ENCODE measurements at regions not wholly inside any gene's neighbourhood (a gene's known extent, or its start where the extent isn't known, plus 50 kb on each side); places are given as distances from the start of the nearest gene placed in this dataset.
"Not testable (repeated sequence)": the region's sequence is repeated elsewhere in the genome, so short reads cannot be mapped to it uniquely, and the experiment has no call there.

DNA sequence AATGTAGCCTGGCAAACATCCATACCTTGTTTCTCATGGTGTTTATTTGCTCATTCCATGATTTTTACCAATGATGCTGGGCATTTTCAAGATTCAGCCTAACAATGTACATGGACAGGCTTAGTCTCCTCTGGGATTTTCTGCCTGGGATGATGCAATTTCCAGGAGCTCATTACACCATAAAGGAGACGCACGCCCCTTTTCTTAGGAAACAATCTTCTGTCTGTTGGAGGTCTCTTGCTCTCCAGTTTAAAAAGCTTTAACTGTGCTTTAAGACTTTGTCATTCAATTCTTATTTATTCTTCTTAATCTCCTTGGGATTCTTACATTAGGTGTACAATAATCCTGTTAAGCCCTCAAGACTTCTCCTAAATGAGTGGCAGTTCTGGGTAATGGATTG, 150.3 kb upstream of the NRP1 start:
- Histone ChIP-seq H3K4me1 (ENCODE audit: control insufficient read depth, insufficient read depth, low read length) (peaks cover 28% of the 10 kb centered on the region), H3K4me3 (ENCODE audit: insufficient read depth, low read depth, low read length) (no peak overlapping the region), H3K27me3 (ENCODE audit: control insufficient read depth, insufficient read depth, low read length, poor library complexity, severe bottlenecking) (no peaks in the 10 kb centered on the region), H3K36me3 (ENCODE audit: control insufficient read depth, insufficient read depth, low read length) (no peaks in the 10 kb centered on the region), H3K9me3 (ENCODE audit: control insufficient read depth, low read length) (no peaks in the 10 kb centered on the region), H3K27ac (ENCODE audit: insufficient read depth, low read depth, low read length, poor library complexity, severe bottlenecking) (peak overlapping the region; percentile 37)
- WGBS, 2 experiments = 33 to 55% methylated on average over 2 of the region's 2 CpGs

DNA sequence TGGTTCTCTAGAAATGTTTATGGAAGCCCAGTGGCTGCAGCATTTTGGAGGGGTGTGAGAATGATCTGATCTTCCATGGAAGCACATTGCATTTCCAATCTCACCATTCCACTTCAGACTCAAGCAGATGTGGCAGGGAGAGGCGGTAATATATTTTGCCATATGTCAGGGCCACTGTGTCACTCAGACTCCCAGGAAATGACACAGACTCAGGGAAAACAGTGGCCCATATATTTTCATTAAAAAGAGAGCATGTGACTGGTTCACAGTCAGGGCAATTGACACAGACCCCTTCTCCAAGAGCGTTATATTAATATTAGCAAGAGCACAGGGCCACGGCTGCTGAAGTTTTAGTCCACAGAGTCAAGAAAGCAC, 149.3 kb upstream of the NRP1 start:
- 89 to 95% methylated on average over 3 of the region's 3 CpGs for WGBS, 2 experiments
- Histone ChIP-seq H3K4me3 (ENCODE audit: insufficient read depth, low read depth, low read length) (no peak overlapping the region), H3K36me3 (ENCODE audit: control insufficient read depth, insufficient read depth, low read length) (no peaks in the 10 kb centered on the region), H3K27ac (ENCODE audit: insufficient read depth, low read depth, low read length, poor library complexity, severe bottlenecking) (peak overlapping the region; percentile 0), H3K27me3 (ENCODE audit: control insufficient read depth, insufficient read depth, low read length, poor library complexity, severe bottlenecking) (no peaks in the 10 kb centered on the region), H3K9me3 (ENCODE audit: control insufficient read depth, low read length) (no peaks in the 10 kb centered on the region), H3K4me1 (ENCODE audit: control insufficient read depth, insufficient read depth, low read length) (peaks cover 28% of the 10 kb centered on the region)

DNA sequence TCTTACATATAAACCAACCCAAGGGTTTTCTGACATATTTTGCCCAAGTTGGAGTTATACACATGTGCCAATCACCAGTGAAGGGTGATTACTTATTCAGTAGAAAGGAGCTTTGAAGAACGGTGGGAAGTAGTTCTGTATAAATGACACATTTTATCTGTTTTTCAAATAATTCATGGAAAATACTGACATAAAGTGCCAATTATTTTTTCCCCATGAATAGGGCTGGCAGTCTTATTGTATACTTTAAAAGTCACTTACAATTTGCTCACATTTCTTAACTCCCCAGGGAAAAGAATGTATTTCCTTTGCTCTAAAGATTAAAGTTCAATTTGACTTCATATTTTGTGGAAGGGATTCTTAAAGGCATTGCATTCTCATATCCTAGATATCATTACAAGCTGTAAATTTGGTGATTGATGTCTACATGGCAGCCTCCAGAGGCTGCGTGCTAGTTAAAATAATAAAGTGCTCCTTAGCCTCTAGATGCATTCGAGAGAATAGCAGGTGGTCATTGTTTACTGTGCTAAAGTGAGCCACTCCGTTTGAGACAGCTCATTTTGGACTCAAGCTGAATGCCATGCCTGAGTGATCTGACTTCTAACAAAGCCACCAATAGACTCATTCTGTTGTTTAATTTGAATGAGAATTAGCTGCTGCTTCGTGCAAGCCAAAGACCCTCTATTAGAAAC, 148.8 kb upstream of the NRP1 start:
- Histone ChIP-seq H3K9me3 (ENCODE audit: control insufficient read depth, low read length) (no peaks in the 10 kb centered on the region), H3K4me1 (ENCODE audit: control insufficient read depth, insufficient read depth, low read length) (peaks cover 28% of the 10 kb centered on the region), H3K36me3 (ENCODE audit: control insufficient read depth, insufficient read depth, low read length) (no peaks in the 10 kb centered on the region), H3K4me3 (ENCODE audit: insufficient read depth, low read depth, low read length) (no peak overlapping the region), H3K27ac (ENCODE audit: insufficient read depth, low read depth, low read length, poor library complexity, severe bottlenecking) (peak overlapping the region; percentile 0), H3K27me3 (ENCODE audit: control insufficient read depth, insufficient read depth, low read length, poor library complexity, severe bottlenecking) (no peaks in the 10 kb centered on the region)
- 3 to 16% methylated on average over 4 to 5 of the region's 5 CpGs for WGBS, 2 experiments

DNA sequence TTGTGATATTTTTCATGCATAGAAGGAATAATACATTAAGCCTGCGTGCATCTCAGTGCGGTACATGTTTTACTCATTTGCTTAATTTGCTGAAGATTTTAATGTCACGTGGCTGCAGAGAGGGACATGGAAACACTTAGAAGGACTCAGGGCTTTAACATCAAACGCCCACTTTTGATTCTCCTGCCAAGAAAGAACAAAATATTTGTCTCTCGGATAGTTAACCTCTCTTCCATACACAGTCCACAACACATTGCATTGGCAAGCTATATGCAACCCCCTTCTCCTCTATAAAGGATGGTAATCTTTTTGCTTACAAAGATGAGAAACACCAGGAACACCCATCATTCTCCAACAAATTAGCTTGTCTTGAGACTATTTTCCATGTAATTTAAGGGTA, 148.0 kb upstream of the NRP1 start:
- Histone ChIP-seq H3K9me3 (ENCODE audit: control insufficient read depth, low read length) (no peaks in the 10 kb centered on the region), H3K27ac (ENCODE audit: insufficient read depth, low read depth, low read length, poor library complexity, severe bottlenecking) (no peak overlapping the region), H3K4me3 (ENCODE audit: insufficient read depth, low read depth, low read length) (no peak overlapping the region), H3K4me1 (ENCODE audit: control insufficient read depth, insufficient read depth, low read length) (peaks cover 28% of the 10 kb centered on the region), H3K27me3 (ENCODE audit: control insufficient read depth, insufficient read depth, low read length, poor library complexity, severe bottlenecking) (no peaks in the 10 kb centered on the region), H3K36me3 (ENCODE audit: control insufficient read depth, insufficient read depth, low read length) (no peaks in the 10 kb centered on the region)
- 91 to 96% methylated on average over 5 of the region's 5 CpGs for WGBS, 2 experiments

DNA sequence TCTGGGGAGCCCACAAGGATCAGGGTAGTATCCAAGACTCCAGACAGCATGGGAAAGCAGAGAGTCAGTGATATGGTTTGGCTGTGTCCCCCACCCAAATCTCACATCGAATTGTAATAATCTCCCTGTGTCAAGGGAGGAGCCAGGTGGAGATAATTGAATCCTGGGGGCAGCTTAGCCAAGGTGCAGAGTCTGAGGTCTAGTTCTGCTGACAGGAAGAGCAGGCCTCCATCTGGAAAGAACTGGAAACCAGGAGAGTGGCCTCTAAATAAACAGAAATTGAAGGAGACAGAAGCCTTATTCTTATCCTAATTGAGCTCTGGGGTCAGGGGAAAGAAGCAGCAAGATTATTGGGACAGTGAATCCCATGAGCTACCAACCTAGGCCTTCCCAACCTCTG, 146.7 kb upstream of the NRP1 start:
- no peak overlapping the region for H3K4me3 ChIP-seq (ENCODE audit: insufficient read depth, low read depth, low read length)
- H3K27ac ChIP-seq (ENCODE audit: insufficient read depth, low read depth, low read length, poor library complexity, severe bottlenecking) = no peak overlapping the region
- peaks cover 28% of the 10 kb centered on the region for H3K4me1 ChIP-seq (ENCODE audit: control insufficient read depth, insufficient read depth, low read length)
- no peaks in the 10 kb centered on the region for H3K27me3 ChIP-seq (ENCODE audit: control insufficient read depth, insufficient read depth, low read length, poor library complexity, severe bottlenecking)
- no peaks in the 10 kb centered on the region for H3K36me3 ChIP-seq (ENCODE audit: control insufficient read depth, insufficient read depth, low read length)
- no peaks in the 10 kb centered on the region for H3K9me3 ChIP-seq (ENCODE audit: control insufficient read depth, low read length)
- WGBS, 2 experiments = 89 to 94% methylated on average over 1 of the region's 1 CpG

DNA sequence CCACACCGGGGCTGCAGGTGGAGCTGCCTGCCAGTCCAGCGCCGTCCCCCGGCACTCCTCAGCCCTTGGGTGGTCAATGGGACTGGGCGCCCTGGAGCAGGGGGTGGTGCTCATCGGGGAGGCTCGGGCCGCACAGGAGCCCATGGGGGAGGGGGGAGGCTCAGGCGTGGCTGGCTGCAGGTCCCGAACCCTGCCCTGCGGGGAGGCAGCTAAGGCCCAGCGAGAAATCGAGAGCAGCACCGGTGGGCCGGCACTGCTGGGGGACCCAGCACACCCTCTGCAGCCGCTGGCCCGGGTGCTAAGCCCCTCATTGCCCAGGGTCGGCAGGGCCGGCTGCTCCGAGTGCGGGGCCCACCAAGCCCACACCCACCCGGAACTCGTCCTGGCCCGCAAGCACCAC, 145.9 kb upstream of the NRP1 start:
- peaks cover 27% of the 10 kb centered on the region for H3K4me1 ChIP-seq (ENCODE audit: control insufficient read depth, insufficient read depth, low read length)
- H3K27ac ChIP-seq (ENCODE audit: insufficient read depth, low read depth, low read length, poor library complexity, severe bottlenecking) = not testable (repeated sequence)

DNA sequence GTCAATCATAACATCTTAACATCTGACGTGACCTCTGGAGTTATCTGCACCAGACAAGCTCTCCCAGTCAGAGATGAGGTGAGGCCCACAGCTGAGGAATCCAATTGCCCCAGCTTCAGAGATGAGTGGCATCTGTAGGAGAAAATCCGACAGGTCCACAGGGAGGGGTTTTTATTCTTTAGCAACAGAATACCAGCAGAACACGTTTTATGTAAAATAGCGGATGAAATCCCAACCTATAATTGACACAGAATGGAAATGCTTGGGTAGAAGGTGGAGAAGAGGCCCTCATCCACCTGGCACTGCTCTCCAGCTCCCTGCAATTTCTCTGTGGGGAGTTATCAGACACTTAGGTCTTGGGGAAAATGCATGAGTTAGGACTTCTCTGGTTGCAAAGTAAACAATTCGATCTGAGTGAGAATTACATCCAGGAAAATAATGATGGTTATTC, 144.2 kb upstream of the NRP1 start:
- Histone ChIP-seq H3K9me3 (ENCODE audit: control insufficient read depth, low read length) (no peaks in the 10 kb centered on the region), H3K36me3 (ENCODE audit: control insufficient read depth, insufficient read depth, low read length) (no peaks in the 10 kb centered on the region), H3K4me1 (ENCODE audit: control insufficient read depth, insufficient read depth, low read length) (peaks cover 10% of the 10 kb centered on the region), H3K27me3 (ENCODE audit: control insufficient read depth, insufficient read depth, low read length, poor library complexity, severe bottlenecking) (no peaks in the 10 kb centered on the region), H3K4me3 (ENCODE audit: insufficient read depth, low read depth, low read length) (no peak overlapping the region), H3K27ac (ENCODE audit: insufficient read depth, low read depth, low read length, poor library complexity, severe bottlenecking) (no peak overlapping the region)
- 96% methylated on average over 5 of the region's 5 CpGs for WGBS, 2 experiments

More for the DNA sequence above, 145.9 kb upstream of the NRP1 start:
- not testable (repeated sequence) for H3K27me3 ChIP-seq (ENCODE audit: control insufficient read depth, insufficient read depth, low read length, poor library complexity, severe bottlenecking); H3K9me3 ChIP-seq (ENCODE audit: control insufficient read depth, low read length); H3K36me3 ChIP-seq (ENCODE audit: control insufficient read depth, insufficient read depth, low read length); H3K4me3 ChIP-seq (ENCODE audit: insufficient read depth, low read depth, low read length)
- WGBS, 2 experiments = 96% methylated on average over 24 of the region's 24 CpGs

DNA sequence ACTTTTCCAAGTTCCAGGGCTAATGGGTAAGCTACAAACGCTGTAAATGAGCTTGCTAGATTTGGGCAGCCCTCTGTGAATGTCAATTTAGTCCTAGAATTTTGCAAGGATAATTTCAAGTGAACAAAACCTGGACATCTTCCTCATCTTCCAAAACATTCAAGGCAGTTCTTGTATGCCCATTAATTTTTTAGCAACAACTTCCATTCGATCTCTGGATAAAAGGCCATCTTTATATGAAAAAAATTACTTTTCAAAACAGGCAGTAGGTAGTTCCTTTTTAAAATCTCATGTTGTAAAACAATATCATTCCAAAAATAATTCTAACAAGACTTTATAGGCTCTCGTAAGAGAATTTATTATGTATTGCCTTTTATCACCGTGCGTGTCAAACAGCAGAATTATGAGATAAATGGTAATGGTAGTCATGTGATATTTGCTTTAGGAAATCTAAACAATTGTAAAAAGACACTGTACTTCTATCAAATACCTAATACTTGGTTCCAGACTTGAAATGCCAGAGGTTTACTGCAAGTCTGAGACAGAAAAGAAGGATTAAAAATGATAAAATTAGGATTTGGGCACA, 143.7 kb upstream of the NRP1 start:
- Histone ChIP-seq H3K4me3 (ENCODE audit: insufficient read depth, low read depth, low read length) (no peak overlapping the region), H3K36me3 (ENCODE audit: control insufficient read depth, insufficient read depth, low read length) (no peaks in the 10 kb centered on the region), H3K9me3 (ENCODE audit: control insufficient read depth, low read length) (no peaks in the 10 kb centered on the region), H3K27me3 (ENCODE audit: control insufficient read depth, insufficient read depth, low read length, poor library complexity, severe bottlenecking) (no peaks in the 10 kb centered on the region), H3K27ac (ENCODE audit: insufficient read depth, low read depth, low read length, poor library complexity, severe bottlenecking) (no peak overlapping the region), H3K4me1 (ENCODE audit: control insufficient read depth, insufficient read depth, low read length) (peaks cover 5% of the 10 kb centered on the region)
- WGBS, 2 experiments = 91 to 94% methylated on average over 5 of the region's 5 CpGs

DNA sequence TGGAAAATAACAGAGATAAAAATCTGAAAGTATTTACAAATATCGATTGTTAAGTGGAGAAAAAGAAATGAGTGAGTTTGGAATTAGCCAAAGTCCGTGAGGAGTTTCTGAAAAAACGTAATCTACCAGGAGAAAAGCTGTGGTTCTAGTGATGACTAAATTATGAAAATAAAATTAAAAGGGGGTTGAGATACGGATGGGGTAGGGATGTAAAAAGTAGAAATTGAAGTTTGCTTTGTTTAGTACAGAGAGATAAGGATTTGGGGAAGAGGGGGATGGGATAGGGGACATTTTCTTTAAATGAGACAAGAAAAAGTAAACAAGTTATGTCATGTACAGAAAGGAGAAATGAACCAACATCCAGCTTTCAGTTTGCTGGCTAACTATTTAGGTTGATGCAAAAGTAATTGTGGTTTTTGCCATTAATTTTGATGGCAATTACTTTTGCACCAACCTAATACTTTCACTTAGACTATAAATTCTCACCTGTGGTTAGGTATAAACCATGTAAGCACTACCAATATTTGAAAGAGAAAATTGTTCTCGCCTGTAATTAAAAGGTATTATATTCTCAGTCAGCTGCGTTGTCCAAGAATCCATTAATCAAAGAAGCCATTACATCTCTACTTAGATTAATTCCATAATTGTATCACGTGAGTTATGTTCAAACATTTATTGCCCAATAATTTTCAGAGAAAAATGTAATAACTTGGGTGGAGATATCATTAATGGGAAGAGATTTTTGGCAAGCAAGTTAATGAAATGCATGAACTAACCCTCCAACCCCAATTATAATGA, 143.0 kb upstream of the NRP1 start:
- no peaks in the 10 kb centered on the region for H3K27me3 ChIP-seq (ENCODE audit: control insufficient read depth, insufficient read depth, low read length, poor library complexity, severe bottlenecking)
- H3K9me3 ChIP-seq (ENCODE audit: control insufficient read depth, low read length) = no peaks in the 10 kb centered on the region
- H3K4me3 ChIP-seq (ENCODE audit: insufficient read depth, low read depth, low read length) = no peak overlapping the region
- 96 to 97% methylated on average over 6 of the region's 7 CpGs for WGBS, 2 experiments
- H3K36me3 ChIP-seq (ENCODE audit: control insufficient read depth, insufficient read depth, low read length) = no peaks in the 10 kb centered on the region
- no peaks in the 10 kb centered on the region for H3K4me1 ChIP-seq (ENCODE audit: control insufficient read depth, insufficient read depth, low read length)
- H3K27ac ChIP-seq (ENCODE audit: insufficient read depth, low read depth, low read length, poor library complexity, severe bottlenecking) = no peak overlapping the region

DNA sequence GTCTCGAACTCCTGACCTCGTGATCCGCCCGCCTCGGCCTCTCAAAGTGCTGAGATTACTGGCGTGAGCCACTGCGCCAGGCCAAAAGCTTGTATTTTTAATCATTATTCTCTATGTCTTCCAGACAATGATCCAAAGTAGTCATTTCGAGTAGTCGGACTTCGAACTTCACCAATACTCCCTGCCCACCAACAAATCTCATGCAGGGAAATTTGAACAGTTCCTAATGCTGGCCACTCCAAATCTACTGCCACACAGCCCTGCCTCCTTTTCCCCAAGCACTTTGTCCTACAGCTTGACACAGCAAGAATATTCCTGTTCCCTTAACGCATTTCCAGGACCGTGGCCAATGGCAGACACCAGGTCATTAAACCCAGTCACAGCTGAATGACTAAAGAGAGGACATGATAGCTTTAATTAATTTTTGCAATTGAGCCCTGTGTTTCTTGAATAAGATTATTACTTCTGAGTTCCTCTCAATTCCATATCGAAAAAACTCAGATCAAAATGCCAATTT, 142.3 kb upstream of the NRP1 start:
- H3K4me1 ChIP-seq (ENCODE audit: control insufficient read depth, insufficient read depth, low read length) = no peaks in the 10 kb centered on the region
- no peaks in the 10 kb centered on the region for H3K36me3 ChIP-seq (ENCODE audit: control insufficient read depth, insufficient read depth, low read length)
- WGBS, 2 experiments = 93% methylated on average over 13 of the region's 13 CpGs
- H3K27me3 ChIP-seq (ENCODE audit: control insufficient read depth, insufficient read depth, low read length, poor library complexity, severe bottlenecking) = no peaks in the 10 kb centered on the region
- no peak overlapping the region for H3K4me3 ChIP-seq (ENCODE audit: insufficient read depth, low read depth, low read length)
- no peak overlapping the region for H3K27ac ChIP-seq (ENCODE audit: insufficient read depth, low read depth, low read length, poor library complexity, severe bottlenecking)
- no peaks in the 10 kb centered on the region for H3K9me3 ChIP-seq (ENCODE audit: control insufficient read depth, low read length)

All from ectodermal cell (in vitro differentiated cells).